ENCODE measurements at regions not wholly inside any gene's neighbourhood (a gene's known extent, or its start where the extent isn't known, plus 50 kb on each side); places are given as distances from the start of the nearest gene placed in this dataset.
"Not testable (repeated sequence)": the region's sequence is repeated elsewhere in the genome, so short reads cannot be mapped to it uniquely, and the experiment has no call there.

DNA sequence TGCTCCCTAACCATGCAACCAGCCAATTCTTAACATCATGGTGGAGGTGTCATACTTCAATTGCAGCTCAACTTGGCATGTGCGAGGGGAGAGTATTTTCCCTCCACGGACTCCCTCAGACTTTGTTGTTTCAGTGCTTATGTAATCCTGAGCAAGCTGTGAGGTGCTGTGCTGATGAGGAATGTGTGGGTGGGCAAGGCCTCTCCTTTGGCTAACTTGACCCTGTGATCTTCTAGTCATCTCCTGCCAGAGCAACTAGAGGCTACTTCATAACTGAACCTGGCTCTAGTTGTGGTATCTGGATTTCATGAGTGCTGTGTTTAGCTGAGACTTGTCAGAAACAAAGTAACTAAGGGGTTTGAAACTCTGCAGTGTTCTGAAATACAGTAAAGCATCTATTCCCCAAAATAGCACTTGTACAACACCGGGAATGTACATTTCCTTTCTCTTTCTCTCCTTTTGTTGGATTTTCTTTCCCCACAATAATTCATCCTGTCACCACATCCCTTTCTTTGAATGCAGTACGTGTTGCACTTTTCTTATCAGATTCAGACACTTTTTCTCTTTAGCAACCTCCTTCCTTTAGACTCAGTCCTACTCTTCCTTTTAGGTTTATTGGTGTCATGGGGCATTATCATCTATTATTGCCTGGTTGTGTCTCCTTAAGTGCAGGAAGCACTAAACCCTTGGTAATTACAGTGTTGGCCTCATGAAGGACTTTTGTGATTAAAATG lies 415.2 kb upstream of the NR3C2 start:
- Histone ChIP-seq H3K4me3 (ENCODE audit: low read length) (no peak overlapping the region), H3K9me3 (ENCODE audit: control insufficient read depth, insufficient read depth, low read length) (no peaks in the 10 kb centered on the region), H3K4me1 (ENCODE audit: control insufficient read depth, insufficient read depth, low read length) (no peaks in the 10 kb centered on the region), H3K36me3 (ENCODE audit: control insufficient read depth, insufficient read depth, low read length) (no peaks in the 10 kb centered on the region), H3K27me3 (ENCODE audit: control insufficient read depth, insufficient read depth, low read length) (no peaks in the 10 kb centered on the region), H3K27ac (ENCODE audit: low read length) (no peak overlapping the region)
- no CpG with 5 or more reads among the region's 4 CpGs for WGBS (ENCODE audit: insufficient coverage, insufficient read length)
- no peak for DNase-seq (ENCODE audit: low read depth, low spot score)

DNA sequence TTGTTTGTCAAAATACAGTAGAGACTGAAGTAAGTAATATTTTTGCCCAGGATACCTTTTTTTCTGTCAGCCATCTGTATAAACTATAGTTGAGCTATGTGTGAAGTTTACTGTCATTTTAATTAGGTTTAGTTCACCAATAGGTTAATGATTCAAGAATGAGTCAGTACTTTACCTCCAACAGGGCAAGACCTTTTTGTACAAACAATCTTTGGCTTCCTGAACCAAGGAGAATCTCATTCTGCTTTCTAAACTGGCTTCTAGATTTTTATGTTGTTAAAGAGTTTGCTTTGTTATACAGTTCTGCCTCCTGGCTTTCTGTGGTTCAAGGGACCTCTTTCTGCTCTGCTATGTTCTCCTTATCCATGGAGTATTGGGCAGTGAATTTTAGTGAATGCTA lies 412.0 kb upstream of the NR3C2 start:
- H3K4me3 ChIP-seq (ENCODE audit: low read length): no peak overlapping the region
- no peak overlapping the region for H3K27ac ChIP-seq (ENCODE audit: low read length)
- DNase-seq (ENCODE audit: low read depth, low spot score): no peak
- H3K4me1 ChIP-seq (ENCODE audit: control insufficient read depth, insufficient read depth, low read length): no peaks in the 10 kb centered on the region
- no peaks in the 10 kb centered on the region for H3K9me3 ChIP-seq (ENCODE audit: control insufficient read depth, insufficient read depth, low read length)
- no peaks in the 10 kb centered on the region for H3K27me3 ChIP-seq (ENCODE audit: control insufficient read depth, insufficient read depth, low read length)
- H3K36me3 ChIP-seq (ENCODE audit: control insufficient read depth, insufficient read depth, low read length): no peaks in the 10 kb centered on the region

GRCh38 chr4:148852092-148852699 lies 410.0 kb upstream of the NR3C2 start:
- no CpG with 5 or more reads among the region's 3 CpGs for WGBS (ENCODE audit: insufficient coverage, insufficient read length)
- H3K36me3 ChIP-seq (ENCODE audit: control insufficient read depth, insufficient read depth, low read length): no peaks in the 10 kb centered on the region

GRCh38 chr4:148850257-148850995 lies 408.2 kb upstream of the NR3C2 start:
- Histone ChIP-seq H3K27ac (ENCODE audit: low read length) (no peak overlapping the region), H3K27me3 (ENCODE audit: control insufficient read depth, insufficient read depth, low read length) (no peaks in the 10 kb centered on the region), H3K36me3 (ENCODE audit: control insufficient read depth, insufficient read depth, low read length) (no peaks in the 10 kb centered on the region), H3K4me1 (ENCODE audit: control insufficient read depth, insufficient read depth, low read length) (no peaks in the 10 kb centered on the region), H3K9me3 (ENCODE audit: control insufficient read depth, insufficient read depth, low read length) (no peaks in the 10 kb centered on the region), H3K4me3 (ENCODE audit: low read length) (no peak overlapping the region)
- WGBS (ENCODE audit: insufficient coverage, insufficient read length): no CpG with 5 or more reads among the region's 2 CpGs
- DNase-seq (ENCODE audit: low read depth, low spot score): no peak

More at GRCh38 chr4:148852092-148852699, 410.0 kb upstream of the NR3C2 start:
- H3K27ac ChIP-seq (ENCODE audit: low read length): no peak overlapping the region
- no peak overlapping the region for H3K4me3 ChIP-seq (ENCODE audit: low read length)
- no peaks in the 10 kb centered on the region for H3K4me1 ChIP-seq (ENCODE audit: control insufficient read depth, insufficient read depth, low read length)
- no peak for DNase-seq (ENCODE audit: low read depth, low spot score)
- no peaks in the 10 kb centered on the region for H3K9me3 ChIP-seq (ENCODE audit: control insufficient read depth, insufficient read depth, low read length)
- H3K27me3 ChIP-seq (ENCODE audit: control insufficient read depth, insufficient read depth, low read length): no peaks in the 10 kb centered on the region

GRCh38 chr4:148849581-148849980 lies 407.4 kb upstream of the NR3C2 start:
- H3K9me3 ChIP-seq (ENCODE audit: control insufficient read depth, insufficient read depth, low read length): no peaks in the 10 kb centered on the region
- H3K36me3 ChIP-seq (ENCODE audit: control insufficient read depth, insufficient read depth, low read length): no peaks in the 10 kb centered on the region
- no peak overlapping the region for H3K27ac ChIP-seq (ENCODE audit: low read length)
- no peak overlapping the region for H3K4me3 ChIP-seq (ENCODE audit: low read length)
- no CpG with 5 or more reads among the region's 2 CpGs for WGBS (ENCODE audit: insufficient coverage, insufficient read length)
- H3K27me3 ChIP-seq (ENCODE audit: control insufficient read depth, insufficient read depth, low read length): no peaks in the 10 kb centered on the region
- H3K4me1 ChIP-seq (ENCODE audit: control insufficient read depth, insufficient read depth, low read length): no peaks in the 10 kb centered on the region
- no peak for DNase-seq (ENCODE audit: low read depth, low spot score)

DNA sequence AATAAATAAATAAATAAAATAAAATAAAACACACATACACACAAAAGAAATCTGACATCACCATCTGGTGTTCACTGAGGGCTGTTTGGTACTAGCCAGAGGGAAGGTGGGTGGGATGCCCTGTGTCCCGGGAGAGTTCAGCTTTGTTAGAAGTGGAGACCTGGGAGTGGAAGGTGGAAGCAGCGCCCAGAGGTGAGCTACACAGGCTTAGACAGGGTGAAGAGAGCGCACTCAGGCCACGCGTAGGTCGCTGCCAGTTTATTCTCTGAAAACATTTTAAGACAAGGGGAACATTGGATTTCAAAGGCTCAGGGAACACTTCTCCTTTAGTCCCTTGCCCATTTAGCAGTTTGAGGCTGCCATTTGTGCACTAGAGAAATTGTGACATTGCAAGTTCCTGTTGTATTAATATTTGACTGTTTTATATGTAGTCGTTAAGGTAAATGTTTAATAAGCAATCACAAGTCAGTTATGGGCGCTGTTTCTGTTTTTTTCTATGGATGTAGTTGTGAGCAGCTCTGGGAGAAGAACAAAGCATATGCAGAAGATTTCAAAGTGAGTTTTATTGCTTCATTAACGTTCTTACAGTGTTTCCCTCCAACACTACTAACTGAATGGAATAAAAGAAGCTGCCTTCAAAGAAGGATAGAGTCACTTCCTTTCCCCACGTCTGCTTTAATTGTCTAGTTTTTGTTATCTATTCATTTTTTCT lies 405.5 kb upstream of the NR3C2 start:
- H3K9me3 ChIP-seq (ENCODE audit: control insufficient read depth, insufficient read depth, low read length): no peaks in the 10 kb centered on the region
- H3K4me3 ChIP-seq (ENCODE audit: low read length): no peak overlapping the region
- DNase-seq (ENCODE audit: low read depth, low spot score): no peak
- no peaks in the 10 kb centered on the region for H3K36me3 ChIP-seq (ENCODE audit: control insufficient read depth, insufficient read depth, low read length)
- H3K27me3 ChIP-seq (ENCODE audit: control insufficient read depth, insufficient read depth, low read length): no peaks in the 10 kb centered on the region
- WGBS (ENCODE audit: insufficient coverage, insufficient read length): no CpG with 5 or more reads among the region's 10 CpGs
- no peak overlapping the region for H3K27ac ChIP-seq (ENCODE audit: low read length)
- no peaks in the 10 kb centered on the region for H3K4me1 ChIP-seq (ENCODE audit: control insufficient read depth, insufficient read depth, low read length)

DNA sequence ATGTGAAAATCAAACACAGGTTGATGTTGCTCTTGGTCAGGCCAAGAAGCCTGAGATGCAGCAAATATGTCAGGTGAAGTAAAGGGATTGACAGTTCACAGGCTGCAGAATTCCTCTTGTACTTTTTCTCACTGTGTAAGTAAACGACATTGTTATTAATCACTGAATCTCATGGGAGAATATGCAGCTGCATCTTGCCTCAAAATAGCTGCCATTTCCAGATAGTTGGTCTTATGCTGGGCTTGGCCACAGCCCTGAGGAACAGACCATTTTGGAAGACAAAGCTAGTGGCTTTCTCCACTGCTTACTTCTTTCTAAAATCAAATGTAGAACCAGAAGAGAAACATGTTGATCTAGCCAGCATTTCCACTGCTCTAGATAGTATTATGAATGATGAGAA lies 403.4 kb upstream of the NR3C2 start:
- no peak overlapping the region for H3K4me3 ChIP-seq (ENCODE audit: low read length)
- no peaks in the 10 kb centered on the region for H3K36me3 ChIP-seq (ENCODE audit: control insufficient read depth, insufficient read depth, low read length)
- no peak for DNase-seq (ENCODE audit: low read depth, low spot score)
- no peaks in the 10 kb centered on the region for H3K9me3 ChIP-seq (ENCODE audit: control insufficient read depth, insufficient read depth, low read length)
- WGBS (ENCODE audit: insufficient coverage, insufficient read length): no CpG with 5 or more reads among the region's 1 CpG
- H3K4me1 ChIP-seq (ENCODE audit: control insufficient read depth, insufficient read depth, low read length): no peaks in the 10 kb centered on the region
- no peak overlapping the region for H3K27ac ChIP-seq (ENCODE audit: low read length)
- H3K27me3 ChIP-seq (ENCODE audit: control insufficient read depth, insufficient read depth, low read length): no peaks in the 10 kb centered on the region

DNA sequence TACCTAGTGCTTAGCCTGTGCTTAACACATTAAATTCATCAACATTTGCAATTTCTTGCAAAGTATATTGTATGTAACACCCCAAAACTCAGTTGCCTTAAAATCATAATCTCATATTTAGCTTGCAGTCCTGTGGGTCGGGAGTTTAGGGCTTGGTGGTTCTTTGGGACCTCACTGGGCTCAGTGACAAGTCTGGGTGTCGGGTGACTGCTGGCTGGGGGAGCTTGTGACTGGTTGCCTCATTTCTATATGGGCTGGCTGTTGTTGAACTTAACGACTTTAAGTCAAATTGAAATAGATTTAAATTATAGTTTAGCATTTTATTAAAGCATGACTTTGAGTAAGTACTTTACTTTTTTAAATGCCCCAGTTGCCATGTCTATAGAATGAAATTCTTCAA lies 401.4 kb upstream of the NR3C2 start:
- Histone ChIP-seq H3K27ac (ENCODE audit: low read length) (no peak overlapping the region), H3K4me3 (ENCODE audit: low read length) (no peak overlapping the region), H3K36me3 (ENCODE audit: control insufficient read depth, insufficient read depth, low read length) (no peaks in the 10 kb centered on the region), H3K27me3 (ENCODE audit: control insufficient read depth, insufficient read depth, low read length) (no peaks in the 10 kb centered on the region), H3K9me3 (ENCODE audit: control insufficient read depth, insufficient read depth, low read length) (no peaks in the 10 kb centered on the region), H3K4me1 (ENCODE audit: control insufficient read depth, insufficient read depth, low read length) (no peaks in the 10 kb centered on the region)
- DNase-seq (ENCODE audit: low read depth, low spot score): no peak
- WGBS (ENCODE audit: insufficient coverage, insufficient read length): no CpG with 5 or more reads among the region's 3 CpGs

DNA sequence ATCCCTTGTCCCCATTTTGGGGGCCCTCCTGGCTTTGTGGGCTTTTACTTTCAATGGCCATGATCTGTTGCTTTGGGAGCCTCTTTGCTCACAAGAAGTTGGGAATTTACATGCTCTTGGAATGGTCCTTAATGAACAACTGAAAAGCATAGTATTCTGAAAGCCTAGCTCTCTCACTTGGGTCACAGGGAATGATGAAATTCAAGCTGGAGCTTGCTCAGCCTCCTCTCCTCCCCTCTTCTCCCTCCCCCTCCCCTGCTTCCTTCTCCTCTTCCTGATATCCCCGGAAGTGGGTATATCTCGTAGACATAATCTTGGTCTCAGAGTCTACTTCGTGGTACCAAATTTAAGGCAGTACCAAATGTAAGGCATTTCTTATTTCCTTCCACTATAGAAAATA lies 400.6 kb upstream of the NR3C2 start:
- no peaks in the 10 kb centered on the region for H3K27me3 ChIP-seq (ENCODE audit: control insufficient read depth, insufficient read depth, low read length)
- no CpG with 5 or more reads among the region's 3 CpGs for WGBS (ENCODE audit: insufficient coverage, insufficient read length)
- H3K27ac ChIP-seq (ENCODE audit: low read length): no peak overlapping the region

DNA sequence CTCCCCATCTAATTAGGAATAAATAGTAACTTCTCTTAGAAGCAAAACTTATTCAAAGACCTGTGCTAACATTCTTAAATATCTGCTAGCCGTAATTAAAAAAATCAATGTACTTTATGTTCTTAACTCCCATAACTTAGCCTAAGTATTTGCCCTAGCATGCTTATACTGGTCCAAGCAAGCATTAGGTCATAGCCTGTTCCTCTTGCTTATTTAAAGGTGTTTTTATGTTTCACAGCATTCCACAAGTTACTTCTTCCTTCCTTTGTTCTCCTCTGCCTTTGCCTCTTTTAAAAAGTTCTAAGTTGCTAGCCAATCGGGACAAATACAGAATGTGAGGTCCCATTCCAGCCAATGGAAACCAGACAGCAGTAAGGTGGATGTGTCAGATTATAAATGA lies 395.4 kb upstream of the NR3C2 start:
- H3K9me3 ChIP-seq (ENCODE audit: control insufficient read depth, insufficient read depth, low read length); H3K4me3 ChIP-seq (ENCODE audit: low read length); H3K27me3 ChIP-seq (ENCODE audit: control insufficient read depth, insufficient read depth, low read length); DNase-seq (ENCODE audit: low read depth, low spot score); H3K27ac ChIP-seq (ENCODE audit: low read length); H3K36me3 ChIP-seq (ENCODE audit: control insufficient read depth, insufficient read depth, low read length); H3K4me1 ChIP-seq (ENCODE audit: control insufficient read depth, insufficient read depth, low read length): not testable (repeated sequence)
- no CpG with 5 or more reads among the region's 2 CpGs for WGBS (ENCODE audit: insufficient coverage, insufficient read length)

More for the DNA sequence above, 400.6 kb upstream of the NR3C2 start:
- Histone ChIP-seq H3K4me3 (ENCODE audit: low read length) (no peak overlapping the region), H3K36me3 (ENCODE audit: control insufficient read depth, insufficient read depth, low read length) (no peaks in the 10 kb centered on the region), H3K9me3 (ENCODE audit: control insufficient read depth, insufficient read depth, low read length) (no peaks in the 10 kb centered on the region), H3K4me1 (ENCODE audit: control insufficient read depth, insufficient read depth, low read length) (no peaks in the 10 kb centered on the region)
- no peak for DNase-seq (ENCODE audit: low read depth, low spot score)

Measured in iPS DF 6.9 (cell line).